Activated T-helper 2 cell treated with anti-CD3 and anti-CD28 coated beads, Interferon-gamma antibody, Interleukin-2, Interleukin-4, amounts not matched to agents 10 μg/mL and 5 μg/mL and 100 μg/mL, durations not matched to agents 14 hours and 24 hours and 36 hours (primary cell): ENCODE measurements at regions not wholly inside any gene's neighbourhood (a gene's known extent, or its start where the extent isn't known, plus 50 kb on each side); places are given as distances from the start of the nearest gene placed in this dataset.

Experiments used
- DNase-seq: peaks from one replicate; pipeline ENCODE4 v3.0.0; 2021; ENCODE audit warnings: low spot score
- H3K27ac Mint-ChIP-seq: one replicate; pipeline ENCODE4 v1.8.0; 2021; ENCODE audit warnings: mixed read lengths
- H3K27me3 Mint-ChIP-seq: one replicate; pipeline ENCODE4 v1.8.0; 2021; ENCODE audit warnings: low read depth, mixed read lengths
- H3K36me3 Mint-ChIP-seq: one replicate; pipeline ENCODE4 v1.8.0; 2021; ENCODE audit warnings: low read depth, mixed read lengths
- H3K4me1 Mint-ChIP-seq: one replicate; pipeline ENCODE4 v1.8.0; 2021; ENCODE audit warnings: low read depth, mixed read lengths
- H3K4me3 Mint-ChIP-seq: one replicate; pipeline ENCODE4 v1.8.0; 2021; ENCODE audit warnings: low read depth, mild to moderate bottlenecking, moderate library complexity, mixed read lengths
- H3K9me3 Mint-ChIP-seq: one replicate; pipeline ENCODE4 v1.8.0; 2021; ENCODE audit warnings: mixed read lengths
- intact Hi-C: fragments of 100-400 bp; cut with micrococcal nuclease; formaldehyde crosslinking; loops from one replicate; pipeline ENCODE4 v1.15.1; 2023

- intact Hi-C loops = no loop called here
- no peak for DNase-seq
- Mint-ChIP-seq H3K4me3 (no peak overlapping the region), H3K9me3 (no peaks in the 10 kb centered on the region), H3K27ac (no peak overlapping the region), H3K4me1 (no peaks in the 10 kb centered on the region), H3K27me3 (peaks cover 3% of the 10 kb centered on the region), H3K36me3 (no peaks in the 10 kb centered on the region)
These were observed 210.2 kb downstream of the ICE1 start for GRCh38 chr5:5632678-5633077.

GRCh38 chr5:5629607-5629978 lies 207.1 kb downstream of the ICE1 start:
- intact Hi-C loops = no loop called here
- no peak for DNase-seq
- Mint-ChIP-seq H3K9me3 (no peaks in the 10 kb centered on the region), H3K4me1 (no peaks in the 10 kb centered on the region), H3K4me3 (no peak overlapping the region), H3K27me3 (peaks cover 3% of the 10 kb centered on the region), H3K36me3 (no peaks in the 10 kb centered on the region), H3K27ac (no peak overlapping the region)

GRCh38 chr5:5628866-5629606 lies 206.6 kb downstream of the ICE1 start:
- no peaks in the 10 kb centered on the region for H3K36me3 Mint-ChIP-seq
- no peak for DNase-seq
- H3K9me3 Mint-ChIP-seq = peaks cover 5% of the 10 kb centered on the region
- no peaks in the 10 kb centered on the region for H3K4me1 Mint-ChIP-seq
- intact Hi-C loops = no loop called here
- no peak overlapping the region for H3K4me3 Mint-ChIP-seq
- H3K27ac Mint-ChIP-seq = no peak overlapping the region
- H3K27me3 Mint-ChIP-seq = peaks cover 3% of the 10 kb centered on the region

- Mint-ChIP-seq H3K4me3 (no peak overlapping the region), H3K27me3 (no peaks in the 10 kb centered on the region), H3K9me3 (peaks cover 18% of the 10 kb centered on the region), H3K27ac (no peak overlapping the region), H3K4me1 (no peaks in the 10 kb centered on the region), H3K36me3 (no peaks in the 10 kb centered on the region)
- intact Hi-C loops = no loop called here
- DNase-seq = no peak
These were observed 203.9 kb downstream of the ICE1 start for GRCh38 chr5:5626412-5626811.

- no peak for DNase-seq
- intact Hi-C loops = no loop called here
- no peaks in the 10 kb centered on the region for H3K36me3 Mint-ChIP-seq
- H3K4me1 Mint-ChIP-seq = no peaks in the 10 kb centered on the region
- H3K27ac Mint-ChIP-seq = no peak overlapping the region
- H3K9me3 Mint-ChIP-seq = peaks cover 18% of the 10 kb centered on the region
- no peak overlapping the region for H3K4me3 Mint-ChIP-seq
- H3K27me3 Mint-ChIP-seq = no peaks in the 10 kb centered on the region
These were observed 203.0 kb downstream of the ICE1 start for GRCh38 chr5:5625491-5625890.

GRCh38 chr5:5623397-5623796 lies 200.9 kb downstream of the ICE1 start:
- no peaks in the 10 kb centered on the region for H3K36me3 Mint-ChIP-seq
- no peak overlapping the region for H3K4me3 Mint-ChIP-seq
- intact Hi-C loops = no loop called here
- H3K9me3 Mint-ChIP-seq = peaks cover 18% of the 10 kb centered on the region
- H3K4me1 Mint-ChIP-seq = no peaks in the 10 kb centered on the region
- no peak overlapping the region for H3K27ac Mint-ChIP-seq
- H3K27me3 Mint-ChIP-seq = no peaks in the 10 kb centered on the region
- DNase-seq = no peak

- H3K27ac Mint-ChIP-seq = no peak overlapping the region
- H3K4me1 Mint-ChIP-seq = no peaks in the 10 kb centered on the region
- H3K36me3 Mint-ChIP-seq = no peaks in the 10 kb centered on the region
- H3K9me3 Mint-ChIP-seq = peaks cover 18% of the 10 kb centered on the region
- intact Hi-C loops = no loop called here
- H3K4me3 Mint-ChIP-seq = no peak overlapping the region
- DNase-seq = no peak
- peaks cover under 1% of the 10 kb centered on the region for H3K27me3 Mint-ChIP-seq
These were observed 200.3 kb downstream of the ICE1 start for GRCh38 chr5:5622806-5623205.

- intact Hi-C loops = no loop called here
- Mint-ChIP-seq H3K27me3 (peaks cover 4% of the 10 kb centered on the region), H3K9me3 (peaks cover 18% of the 10 kb centered on the region), H3K4me1 (no peaks in the 10 kb centered on the region), H3K4me3 (no peak overlapping the region), H3K36me3 (no peaks in the 10 kb centered on the region), H3K27ac (no peak overlapping the region)
- no peak for DNase-seq
These were observed 197.1 kb downstream of the ICE1 start for GRCh38 chr5:5619546-5619945.

- Mint-ChIP-seq H3K27ac (no peak overlapping the region), H3K36me3 (no peaks in the 10 kb centered on the region), H3K4me3 (no peak overlapping the region), H3K9me3 (no peaks in the 10 kb centered on the region), H3K27me3 (peaks cover 4% of the 10 kb centered on the region), H3K4me1 (no peaks in the 10 kb centered on the region)
- intact Hi-C loops = no loop called here
- no peak for DNase-seq
These were observed 194.5 kb downstream of the ICE1 start for GRCh38 chr5:5617024-5617423.

- intact Hi-C loops = no loop called here
- Mint-ChIP-seq H3K36me3 (no peaks in the 10 kb centered on the region), H3K4me3 (no peak overlapping the region), H3K4me1 (no peaks in the 10 kb centered on the region), H3K27ac (no peak overlapping the region), H3K27me3 (peaks cover 4% of the 10 kb centered on the region), H3K9me3 (no peaks in the 10 kb centered on the region)
- DNase-seq = no peak
These were observed 193.9 kb downstream of the ICE1 start for GRCh38 chr5:5616247-5616895.

GRCh38 chr5:5615569-5615968 lies 193.1 kb downstream of the ICE1 start:
- DNase-seq = no peak
- intact Hi-C loops = no loop called here
- Mint-ChIP-seq H3K4me3 (no peak overlapping the region), H3K9me3 (no peaks in the 10 kb centered on the region), H3K4me1 (no peaks in the 10 kb centered on the region), H3K27ac (no peak overlapping the region), H3K36me3 (no peaks in the 10 kb centered on the region), H3K27me3 (peaks cover 4% of the 10 kb centered on the region)

GRCh38 chr5:5613261-5613990 lies 190.9 kb downstream of the ICE1 start:
- no peak for DNase-seq
- intact Hi-C loops = no loop called here
- H3K4me3 Mint-ChIP-seq = no peak overlapping the region
- H3K27me3 Mint-ChIP-seq = peaks cover 4% of the 10 kb centered on the region
- H3K36me3 Mint-ChIP-seq = no peaks in the 10 kb centered on the region
- no peaks in the 10 kb centered on the region for H3K9me3 Mint-ChIP-seq
- H3K27ac Mint-ChIP-seq = no peak overlapping the region
- H3K4me1 Mint-ChIP-seq = no peaks in the 10 kb centered on the region

- H3K4me1 Mint-ChIP-seq = no peaks in the 10 kb centered on the region
- H3K36me3 Mint-ChIP-seq = no peaks in the 10 kb centered on the region
- DNase-seq = no peak
- no peaks in the 10 kb centered on the region for H3K9me3 Mint-ChIP-seq
- H3K27ac Mint-ChIP-seq = no peak overlapping the region
- H3K4me3 Mint-ChIP-seq = no peak overlapping the region
- H3K27me3 Mint-ChIP-seq = no peaks in the 10 kb centered on the region
- intact Hi-C loops = no loop called here
These were observed 189.6 kb downstream of the ICE1 start for GRCh38 chr5:5612096-5612495.
